ENCODE measurements at regions not wholly inside any gene's neighbourhood (a gene's known extent, or its start where the extent isn't known, plus 50 kb on each side); places are given as distances from the start of the nearest gene placed in this dataset.

GRCh38 chr10:92790440-92790839 lies 57.9 kb upstream of the EXOC6 start:
- no peaks in the 10 kb centered on the region for H3K79me2 ChIP-seq
- DNase-seq (ENCODE audit: low spot score), result no peak
- WGBS (ENCODE audit: low lambda C conversion rate, missing lambda C conversion rate), result 61% methylated on average over 2 of the region's 2 CpGs
- no peaks in the 10 kb centered on the region for H4K20me1 ChIP-seq (ENCODE audit: insufficient read depth, poor library complexity, severe bottlenecking)
- H3K9me2 ChIP-seq (replicated peaks; ENCODE audit: insufficient read depth), result no peaks in the 10 kb centered on the region
- H3K4me2 ChIP-seq, result no peak overlapping the region
- no peak for TF ChIP-seq EZH2phosphoT487 (IDR thresholded peaks at IDR 0.05; ENCODE audit: low read depth, severe bottlenecking, unreplicated experiment)
- TF ChIP-seq EZH2 (IDR thresholded peaks at IDR 0.05; ENCODE audit: borderline replicate concordance), result no peak
- TF ChIP-seq CTCF (IDR thresholded peaks at IDR 0.05; ENCODE audit: poor library complexity), result no peak
- H2AFZ ChIP-seq, result no peak overlapping the region
- H3K27me3 ChIP-seq, result peaks cover 4% of the 10 kb centered on the region
- H3K36me3 ChIP-seq (replicated peaks; ENCODE audit: insufficient read depth, low read depth), result no peaks in the 10 kb centered on the region
- no peak overlapping the region for H3K27ac ChIP-seq
- H3K9me3 ChIP-seq (ENCODE audit: low read depth), result no peaks in the 10 kb centered on the region
- H3K4me3 ChIP-seq, result no peak overlapping the region
- no peaks in the 10 kb centered on the region for H3K4me1 ChIP-seq (ENCODE audit: insufficient read depth)

GRCh38 chr10:92792661-92793060 lies 55.7 kb upstream of the EXOC6 start:
- WGBS (ENCODE audit: low lambda C conversion rate, missing lambda C conversion rate), result 100% methylated on average over 1 of the region's 1 CpG
- no peaks in the 10 kb centered on the region for H3K9me2 ChIP-seq (replicated peaks; ENCODE audit: insufficient read depth)
- no peak overlapping the region for H3K4me2 ChIP-seq
- no peaks in the 10 kb centered on the region for H4K20me1 ChIP-seq (ENCODE audit: insufficient read depth, poor library complexity, severe bottlenecking)
- H2AFZ ChIP-seq, result no peak overlapping the region
- H3K79me2 ChIP-seq, result no peaks in the 10 kb centered on the region
- no peaks in the 10 kb centered on the region for H3K36me3 ChIP-seq (replicated peaks; ENCODE audit: insufficient read depth, low read depth)
- no peak for DNase-seq (ENCODE audit: low spot score)
- no peaks in the 10 kb centered on the region for H3K9me3 ChIP-seq (ENCODE audit: low read depth)
- H3K4me1 ChIP-seq (ENCODE audit: insufficient read depth), result no peaks in the 10 kb centered on the region
- H3K27ac ChIP-seq, result no peak overlapping the region
- H3K27me3 ChIP-seq, result peaks cover 4% of the 10 kb centered on the region
- no peak for TF ChIP-seq CTCF (IDR thresholded peaks at IDR 0.05; ENCODE audit: poor library complexity)
- no peak for TF ChIP-seq EZH2phosphoT487 (IDR thresholded peaks at IDR 0.05; ENCODE audit: low read depth, severe bottlenecking, unreplicated experiment)
- no peak overlapping the region for H3K4me3 ChIP-seq
